Stimulated activated CD8-positive, alpha-beta memory T cell treated with anti-CD3 and anti-CD28 coated beads, Interleukin-7, amount 100 ng/mL, for 4 hours (primary cell): ENCODE measurements at regions not wholly inside any gene's neighbourhood (a gene's known extent, or its start where the extent isn't known, plus 50 kb on each side); places are given as distances from the start of the nearest gene placed in this dataset.

ENCODE experiments used
- DNase-seq, 2 donors: peaks; one replicate each; pipeline ENCODE4 v3.0.0-alpha.2; 2020; ENCODE audit warnings: low read depth in 2 of 2

DNA sequence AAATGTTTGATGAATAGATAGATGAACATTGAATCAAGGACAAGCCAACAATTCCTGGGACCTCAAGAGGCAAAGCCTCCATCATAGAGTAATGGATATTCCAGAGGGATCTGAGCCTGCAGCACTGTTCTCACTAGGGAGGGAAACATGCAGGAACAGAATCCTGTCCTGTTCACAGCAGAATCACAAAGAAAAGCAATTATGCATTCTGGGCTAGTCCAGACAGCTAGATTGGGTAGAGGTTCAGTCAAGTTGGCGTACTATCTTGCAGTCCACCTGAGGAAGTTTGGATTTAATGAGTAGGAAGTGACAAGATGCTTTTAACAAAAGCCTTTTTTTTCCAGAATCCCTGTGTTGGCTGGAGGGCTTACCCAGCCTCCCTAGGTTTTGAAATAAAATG is 314.5 kb upstream of the SEMA6D start:
- DNase-seq, result no peak

DNA sequence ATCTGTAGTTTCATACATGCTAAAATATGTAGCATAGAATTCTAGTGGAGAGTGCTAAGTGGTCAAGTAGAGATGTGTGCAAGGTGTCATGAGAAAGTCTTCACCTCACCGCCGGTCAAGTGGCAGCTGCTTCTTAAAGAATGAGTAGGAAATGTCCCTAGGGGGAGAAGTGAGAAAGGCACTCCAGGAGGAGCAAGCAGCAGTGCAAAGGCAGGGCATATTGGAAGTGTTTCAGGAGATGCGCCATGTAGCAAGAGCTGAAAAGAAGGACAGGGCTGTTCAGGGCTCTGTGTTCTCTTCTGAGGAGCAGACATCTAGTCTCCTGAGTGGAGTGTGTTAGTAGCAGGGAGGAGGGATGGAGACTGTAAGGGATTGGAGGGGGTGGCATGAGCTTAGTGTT is 312.4 kb upstream of the SEMA6D start:
- no peak for DNase-seq

- no peak for DNase-seq
Measured at GRCh38 chr15:47405365-47406162, 311.7 kb upstream of the SEMA6D start.

DNA sequence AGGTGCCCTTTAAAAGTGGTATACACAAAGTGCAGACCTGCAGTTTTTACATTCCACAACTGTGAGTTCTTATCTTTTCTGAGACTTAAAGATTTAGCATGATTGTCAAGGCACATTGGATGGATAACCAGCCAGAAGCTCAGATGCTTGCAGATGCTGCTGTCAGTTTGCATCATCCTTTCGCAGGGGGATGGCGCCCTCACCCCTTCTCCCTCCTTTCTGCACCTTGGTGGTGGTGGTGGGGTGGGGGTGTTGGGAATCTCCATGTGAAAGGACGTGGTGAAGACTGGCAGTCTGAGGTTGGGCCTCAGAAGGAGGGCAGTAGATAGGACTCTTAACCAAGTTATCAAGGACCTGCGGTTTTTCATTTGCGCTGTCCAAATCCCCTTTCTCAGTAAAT is 309.6 kb upstream of the SEMA6D start:
- no peak for DNase-seq

DNA sequence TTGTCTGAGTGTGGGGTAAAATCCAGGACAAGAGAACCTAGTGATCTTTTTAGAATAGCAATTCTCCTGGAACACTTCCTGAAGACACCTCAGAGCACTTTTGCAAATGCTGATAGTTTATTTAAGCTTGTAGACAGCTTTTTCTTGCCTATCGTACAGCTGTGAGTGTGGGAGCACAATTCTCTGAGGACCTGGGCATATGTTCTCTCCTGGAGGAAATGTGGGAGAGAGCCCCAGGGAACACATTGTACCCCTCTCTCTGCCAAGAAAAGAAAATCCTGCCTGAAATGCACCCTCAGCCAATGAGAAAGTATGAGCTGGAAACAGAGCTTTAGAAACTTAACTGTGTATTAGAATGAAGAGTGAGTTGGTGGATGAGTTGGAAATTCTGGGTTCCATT is 308.3 kb upstream of the SEMA6D start:
- no peak for DNase-seq

DNA sequence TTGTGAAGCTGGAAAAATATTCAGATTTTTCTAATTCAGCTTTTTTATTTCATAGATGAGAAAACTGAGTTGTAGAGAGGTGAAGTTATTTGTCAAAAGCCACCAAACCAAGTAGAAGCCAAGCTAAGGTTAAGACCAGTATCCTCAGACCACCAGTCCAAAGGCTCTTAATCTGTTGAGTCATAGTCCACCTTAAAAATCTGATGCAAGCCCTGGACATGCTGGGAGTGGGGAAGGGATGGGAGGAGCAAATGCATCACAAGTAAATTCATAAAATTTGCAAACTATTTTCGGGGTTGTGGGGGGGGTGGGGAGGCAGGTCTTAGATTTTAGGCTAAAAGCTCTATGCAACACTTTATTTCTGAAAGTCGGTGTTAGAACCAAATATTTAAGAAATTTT is 307.7 kb upstream of the SEMA6D start:
- no peak for DNase-seq

- no peak for DNase-seq
Measured at GRCh38 chr15:47410247-47410646, 307.1 kb upstream of the SEMA6D start.

DNA sequence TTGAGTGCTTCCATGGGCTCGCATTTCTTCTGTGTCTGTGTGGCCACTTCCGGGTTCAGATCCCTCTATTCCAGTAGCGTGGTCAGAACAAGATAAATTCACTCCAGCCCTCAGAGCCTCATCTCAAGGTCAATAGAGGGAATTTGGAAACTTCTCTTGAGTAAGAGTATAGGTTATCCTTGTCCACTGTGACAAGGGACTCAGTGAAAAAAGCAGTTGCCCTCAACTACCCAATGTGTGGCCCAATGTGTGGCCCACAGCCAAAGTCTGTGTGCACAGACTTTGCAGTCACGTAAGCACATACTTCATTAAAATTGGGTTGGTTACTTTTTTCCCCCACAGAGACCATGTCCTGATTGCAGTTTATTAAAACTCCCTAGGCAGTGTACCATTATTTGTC is 305.6 kb upstream of the SEMA6D start:
- no peak for DNase-seq

DNA sequence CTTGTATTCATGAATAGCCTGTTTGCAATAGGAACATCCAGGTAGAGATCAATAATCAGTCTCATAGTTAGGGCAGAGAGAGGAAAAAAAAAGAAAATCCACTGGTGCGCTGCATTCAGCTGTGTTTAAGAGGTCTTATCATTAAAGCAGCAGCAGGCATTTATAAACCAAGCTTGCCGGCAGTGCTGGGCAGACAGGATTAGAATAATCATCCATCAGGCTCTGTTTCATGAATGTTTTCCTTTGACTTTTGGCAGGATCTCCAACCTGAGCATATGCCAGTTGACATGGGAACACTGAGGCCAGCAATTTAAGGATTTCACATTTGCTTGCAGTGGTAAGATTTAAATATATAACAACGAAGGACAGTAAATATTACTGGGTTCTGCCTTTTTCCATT is 305.2 kb upstream of the SEMA6D start:
- DNase-seq, result no peak

GRCh38 chr15:47412802-47413201 is 304.5 kb upstream of the SEMA6D start:
- no peak for DNase-seq

- no peak for DNase-seq
Measured at GRCh38 chr15:47414207-47414606, 303.1 kb upstream of the SEMA6D start.

DNA sequence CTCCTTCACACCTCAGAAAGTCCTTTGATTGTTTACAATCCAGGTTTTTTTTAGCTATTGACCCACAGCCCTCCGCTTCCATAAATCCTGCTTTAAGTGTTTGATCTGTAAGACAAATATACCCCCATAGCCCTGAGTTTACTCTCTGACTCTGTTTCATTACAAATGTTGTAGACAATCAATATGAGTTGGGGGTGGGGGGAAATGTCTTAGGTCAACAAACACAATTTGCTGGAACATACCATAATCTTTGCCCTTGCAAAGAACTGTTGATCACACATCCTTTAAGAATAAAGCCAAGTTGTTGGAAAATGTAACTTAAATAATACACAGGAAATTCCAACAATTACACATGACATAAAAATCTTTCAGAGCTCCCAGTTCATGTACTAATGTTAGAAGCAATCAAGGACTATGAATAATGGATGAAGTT is 301.8 kb upstream of the SEMA6D start:
- DNase-seq, result no peak

DNA sequence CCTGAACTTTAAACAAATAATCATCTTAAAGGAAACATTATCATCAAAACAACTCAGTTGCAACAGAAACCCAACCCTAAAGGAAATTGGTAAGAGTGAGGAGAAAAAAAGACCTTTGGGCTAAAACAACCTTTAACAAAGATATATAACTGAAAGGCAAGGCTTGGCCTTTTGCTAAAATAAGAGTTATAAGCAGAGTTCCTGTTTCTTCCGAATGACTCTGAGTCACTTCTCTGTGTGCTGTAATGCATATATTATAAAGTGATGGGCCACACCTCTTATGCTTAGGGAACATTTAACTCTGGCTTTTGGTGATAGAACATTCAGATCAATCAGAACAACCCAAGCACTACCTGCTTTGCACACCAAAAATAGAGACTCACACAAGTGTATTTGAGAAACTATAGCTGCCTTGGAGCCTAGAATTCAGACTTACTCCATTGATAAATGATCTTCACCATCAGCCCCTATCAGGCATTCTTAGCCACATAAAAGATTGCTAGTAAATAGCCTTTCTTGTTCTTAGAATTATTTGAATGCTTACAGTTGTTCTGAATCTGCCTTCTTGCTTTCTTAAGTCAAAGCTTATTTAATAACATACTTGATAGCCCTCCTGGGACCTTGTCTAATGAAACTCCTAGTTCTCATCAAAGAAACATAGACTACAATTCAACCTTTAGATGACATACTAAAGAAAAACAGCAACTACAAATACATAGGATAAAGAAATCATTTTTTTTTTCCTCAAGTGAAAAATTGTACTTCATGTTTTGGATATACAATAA is 294.2 kb upstream of the SEMA6D start:
- no peak for DNase-seq

DNA sequence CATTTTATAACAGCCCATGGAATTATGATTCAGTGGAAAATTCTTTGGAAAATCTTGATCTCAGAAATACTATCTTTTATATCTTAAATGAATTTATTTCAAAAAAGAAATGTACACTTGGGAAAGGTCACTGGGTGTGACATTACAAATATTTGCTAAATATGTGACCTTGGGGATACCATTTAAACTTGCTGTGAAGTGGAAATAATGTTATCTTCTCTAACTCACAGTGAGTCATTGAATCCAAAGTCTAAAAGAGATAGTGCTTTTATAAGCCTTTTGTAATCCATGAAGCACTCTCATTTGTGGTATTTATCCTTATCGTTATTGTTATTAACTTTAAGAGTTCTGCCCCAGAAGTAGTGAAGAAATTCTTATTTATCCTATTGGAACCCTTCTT is 289.8 kb upstream of the SEMA6D start:
- DNase-seq, result no peak

- no peak for DNase-seq
Measured at GRCh38 chr15:47429376-47429775, 287.9 kb upstream of the SEMA6D start.

- no peak for DNase-seq
Measured at GRCh38 chr15:47431501-47431900, 285.8 kb upstream of the SEMA6D start.

DNA sequence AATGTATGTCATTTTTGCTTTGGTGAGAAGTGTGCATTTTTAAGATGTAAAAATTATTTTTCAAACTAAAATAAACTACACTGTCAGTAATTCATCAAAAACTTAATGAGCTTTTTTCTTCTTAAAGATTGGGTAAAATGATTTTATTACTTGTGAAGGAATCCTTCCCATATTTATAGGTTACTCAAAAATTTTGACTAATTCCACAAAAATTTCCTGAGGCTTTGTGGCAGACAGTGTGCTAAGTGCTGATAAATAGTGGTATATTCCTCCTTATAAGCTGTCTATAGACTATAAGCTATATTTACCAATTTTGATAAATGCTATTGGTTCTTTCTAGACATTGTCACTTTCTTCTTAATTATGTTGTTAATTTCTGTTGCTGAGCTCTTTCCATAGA is 284.5 kb upstream of the SEMA6D start:
- DNase-seq, result no peak

- DNase-seq, result no peak
Measured at GRCh38 chr15:47434596-47434995, 282.7 kb upstream of the SEMA6D start.

DNA sequence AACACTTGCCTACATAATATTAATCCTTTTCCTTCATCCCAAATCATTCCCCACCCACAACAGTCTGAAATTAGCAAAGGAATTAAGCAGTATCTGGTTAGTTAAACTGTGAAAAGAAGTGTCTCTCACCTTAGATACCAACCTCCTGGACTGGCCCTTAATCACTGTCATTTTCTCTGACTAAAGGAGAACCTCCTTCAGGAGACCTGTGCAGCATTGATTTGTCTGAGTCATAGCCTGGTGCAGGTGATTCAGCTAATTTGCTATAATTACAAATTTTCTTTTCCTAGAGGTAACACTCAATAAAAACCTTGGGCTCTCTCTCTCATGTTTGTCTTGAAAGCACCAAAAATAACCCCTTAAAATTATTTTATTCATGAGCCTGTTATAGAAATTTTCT is 279.8 kb upstream of the SEMA6D start:
- no peak for DNase-seq

DNA sequence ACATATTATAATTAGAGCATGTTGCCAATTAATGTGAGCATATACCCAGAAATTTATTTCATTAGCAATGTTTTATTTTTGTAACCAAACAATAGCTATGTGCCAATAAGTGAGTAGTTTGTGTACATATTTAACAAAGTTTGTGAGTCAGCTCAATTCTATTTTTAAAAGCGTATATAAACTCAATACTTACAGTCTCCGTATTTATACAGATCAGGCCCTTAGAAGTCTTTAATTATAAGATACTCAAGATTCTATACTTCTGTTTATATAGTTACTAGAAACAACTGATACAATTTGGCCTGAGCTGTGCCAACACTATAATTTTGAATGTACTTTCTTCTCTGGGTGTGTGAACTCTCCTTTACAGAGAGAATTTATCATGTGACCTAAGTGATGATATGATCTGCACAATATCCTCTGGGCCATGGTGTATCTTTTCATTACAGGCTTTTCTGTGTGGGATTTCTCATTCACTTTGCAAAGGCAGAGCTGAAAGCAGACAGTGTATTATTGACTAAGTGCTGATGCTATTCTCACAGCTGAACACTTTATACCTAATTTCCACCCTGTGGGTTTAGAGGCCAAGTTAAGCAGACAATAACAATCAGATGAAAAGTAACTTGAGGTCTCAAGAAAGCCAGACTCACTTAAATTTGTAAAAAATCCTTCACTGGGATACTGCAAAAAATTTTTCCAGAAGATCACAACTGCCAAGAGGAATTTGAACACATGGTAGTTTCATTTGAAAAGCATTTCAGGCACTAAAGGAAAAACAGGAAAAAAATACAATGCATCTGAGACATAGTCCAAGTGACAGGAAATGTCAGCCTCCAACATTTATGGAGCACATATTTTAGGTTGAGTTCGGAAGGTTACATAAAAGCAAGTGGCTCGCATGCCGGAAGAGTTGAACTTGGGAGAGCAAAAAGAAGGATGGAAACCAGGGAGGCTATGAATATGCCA is 277.9 kb upstream of the SEMA6D start:
- DNase-seq, result no peak

- DNase-seq, result no peak
Measured at GRCh38 chr15:47442371-47442770, 274.9 kb upstream of the SEMA6D start.

GRCh38 chr15:47443839-47444238 is 273.5 kb upstream of the SEMA6D start:
- no peak for DNase-seq
